NB4 (cell line): ENCODE measurements at regions not wholly inside any gene's neighbourhood (a gene's known extent, or its start where the extent isn't known, plus 50 kb on each side); places are given as distances from the start of the nearest gene placed in this dataset.

ENCODE experiments used
- DNase-seq: peaks from one replicate; pipeline ENCODE4 v3.0.0; 2010; ENCODE audit warnings: low read depth
- H3K4me3 ChIP-seq: one replicate; pipeline ENCODE4 v1.5.1; 2011; ENCODE audit warnings: mild to moderate bottlenecking, low read depth, low read length, moderate library complexity
- CTCF ChIP-seq: IDR thresholded peaks from one replicate; pipeline ENCODE4 v1.5.1; 2012; ENCODE audit warnings: low read depth, low read length
- MAX ChIP-seq: IDR thresholded peaks from 2 replicates; pipeline ENCODE4 v1.6.1; 2011; ENCODE audit warnings: low read depth, low read length
- MYC ChIP-seq: IDR thresholded peaks from 2 replicates; pipeline ENCODE4 v1.6.1; 2011; ENCODE audit warnings: low read depth, low read length
- POLR2A ChIP-seq: IDR thresholded peaks from 2 replicates; pipeline ENCODE4 v1.6.1; 2011; ENCODE audit warnings: mild to moderate bottlenecking; ENCODE audit not compliant: insufficient read length; ENCODE audit errors: extremely low read depth

GRCh38 chr10:123389520-123389919 lies 235.3 kb downstream of the BUB3 start:
- no peak for DNase-seq
- no peak for TF ChIP-seq MYC
- TF ChIP-seq MAX: no peak
- no peak for TF ChIP-seq POLR2A
- no peak overlapping the region for H3K4me3 ChIP-seq

- H3K4me3 ChIP-seq: no peak overlapping the region
- TF ChIP-seq CTCF (peak; percentile 4), MYC (no peak)
- no peak for DNase-seq
Measured at GRCh38 chr10:123390332-123390731, 236.1 kb downstream of the BUB3 start.

GRCh38 chr10:123390874-123391273 lies 236.7 kb downstream of the BUB3 start:
- H3K4me3 ChIP-seq: no peak overlapping the region
- no peak for TF ChIP-seq MYC
- no peak for TF ChIP-seq CTCF
- no peak for TF ChIP-seq MAX
- no peak for TF ChIP-seq POLR2A
- no peak for DNase-seq

GRCh38 chr10:123391275-123392028 lies 237.2 kb downstream of the BUB3 start:
- no peak for DNase-seq
- H3K4me3 ChIP-seq: no peak overlapping the region
- no peak for TF ChIP-seq MYC
- no peak for TF ChIP-seq CTCF
- no peak for TF ChIP-seq MAX
- TF ChIP-seq POLR2A: no peak

- peak; percentile 17 for DNase-seq
- H3K4me3 ChIP-seq: no peak overlapping the region
- TF ChIP-seq MAX: no peak
- no peak for TF ChIP-seq MYC
- TF ChIP-seq CTCF: no peak
- no peak for TF ChIP-seq POLR2A
Measured at GRCh38 chr10:123392182-123392963, 238.2 kb downstream of the BUB3 start.

- H3K4me3 ChIP-seq: no peak overlapping the region
- TF ChIP-seq CTCF: no peak
- DNase-seq: no peak
Measured at GRCh38 chr10:123393170-123393569, 239.0 kb downstream of the BUB3 start.
